K562 (cell line): ENCODE measurements at regions not wholly inside any gene's neighbourhood (a gene's known extent, or its start where the extent isn't known, plus 50 kb on each side); places are given as distances from the start of the nearest gene placed in this dataset.

ENCODE experiments used
- ATF3 ChIP-seq, 2 experiments: fragments of 450-650 bp in 1 of 2; sonication (generic) in 1 of 2; formaldehyde crosslinking in 1 of 2; IDR thresholded peaks in 1 of 2; conservative IDR thresholded peaks in 1 of 2; 2 replicates each; pipeline versions ENCODE4 v1.6.1 to v1.8.1; 2016 to 2023; ENCODE audit warnings: mild to moderate bottlenecking in 2 of 2, moderate library complexity in 2 of 2, inconsistent platforms in 1 of 2, missing genetic modification reagents in 1 of 2
- CSDE1 ChIP-seq, 2 experiments: fragments of 450-650 bp; IDR thresholded peaks; 2 replicates each; pipeline ENCODE4 v1.6.1; 2016; ENCODE audit warnings: mild to moderate bottlenecking in 1 of 2
- PYGO2 ChIP-seq: fragments of 450-650 bp; IDR thresholded peaks from 2 replicates; pipeline ENCODE4 v1.6.1; 2016; ENCODE audit warnings: mild to moderate bottlenecking, missing genetic modification characterization, moderate library complexity, missing compliant biosample characterization
- RCOR1 ChIP-seq, 2 experiments: IDR thresholded peaks; 2 replicates each; pipeline ENCODE4 v1.6.1; 2012; ENCODE audit warnings: low read depth in 2 of 2, low read length in 2 of 2, borderline replicate concordance in 1 of 2, improper control_type of control experiment in 1 of 2
- SMAD3 ChIP-seq: fragments of 450-650 bp; formaldehyde crosslinking; conservative IDR thresholded peaks from 2 replicates; pipeline ENCODE4 v1.4.0; 2020; ENCODE audit warnings: mild to moderate bottlenecking
- ZNF431 ChIP-seq: sonication (generic); formaldehyde crosslinking; IDR thresholded peaks from 2 replicates; pipeline ENCODE4 v1.8.0; 2022; ENCODE audit warnings: mild to moderate bottlenecking, missing genetic modification reagents
- TF ChIP-seq, protein P1 (sequence below): fragments of 450-650 bp; IDR thresholded peaks from 2 replicates; pipeline ENCODE4 v1.6.1; 2016; ENCODE audit warnings: low read depth, mild to moderate bottlenecking, moderate library complexity
- TF ChIP-seq, protein P2 (sequence below): sonication (generic); formaldehyde crosslinking; IDR thresholded peaks from 2 replicates; pipeline ENCODE4 v1.9.0; 2022; ENCODE audit warnings: mild to moderate bottlenecking, missing genetic modification reagents
- TF ChIP-seq, protein P3 (sequence below): fragments of 450-650 bp; formaldehyde crosslinking; IDR thresholded peaks from 2 replicates; pipeline ENCODE4 v1.4.0; 2020; ENCODE audit warnings: mild to moderate bottlenecking, mixed read lengths
- TF ChIP-seq, protein P4 (sequence below): sonication (generic); formaldehyde crosslinking; IDR thresholded peaks from 2 replicates; pipeline ENCODE4 v1.8.1; 2023; ENCODE audit warnings: missing genetic modification reagents, mild to moderate bottlenecking, borderline replicate concordance
- TF ChIP-seq, protein P5 (sequence below): fragments of 250-450 bp; sonication (Bioruptor Pico); IDR thresholded peaks from 2 replicates; pipeline ENCODE4 v1.8.0; 2022; ENCODE audit warnings: moderate library complexity, mild to moderate bottlenecking, inconsistent platforms

GRCh38 chr1:112818990-112819689 lies 104.0 kb upstream of the PPM1J start (continued):
- TF ChIP-seq, protein P1, sequence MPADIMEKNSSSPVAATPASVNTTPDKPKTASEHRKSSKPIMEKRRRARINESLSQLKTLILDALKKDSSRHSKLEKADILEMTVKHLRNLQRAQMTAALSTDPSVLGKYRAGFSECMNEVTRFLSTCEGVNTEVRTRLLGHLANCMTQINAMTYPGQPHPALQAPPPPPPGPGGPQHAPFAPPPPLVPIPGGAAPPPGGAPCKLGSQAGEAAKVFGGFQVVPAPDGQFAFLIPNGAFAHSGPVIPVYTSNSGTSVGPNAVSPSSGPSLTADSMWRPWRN: no peak; the same call in 1 of the 2 replicates
- TF ChIP-seq, protein P2, sequence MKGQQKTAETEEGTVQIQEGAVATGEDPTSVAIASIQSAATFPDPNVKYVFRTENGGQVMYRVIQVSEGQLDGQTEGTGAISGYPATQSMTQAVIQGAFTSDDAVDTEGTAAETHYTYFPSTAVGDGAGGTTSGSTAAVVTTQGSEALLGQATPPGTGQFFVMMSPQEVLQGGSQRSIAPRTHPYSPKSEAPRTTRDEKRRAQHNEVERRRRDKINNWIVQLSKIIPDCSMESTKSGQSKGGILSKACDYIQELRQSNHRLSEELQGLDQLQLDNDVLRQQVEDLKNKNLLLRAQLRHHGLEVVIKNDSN (CRISPR knock-in tag): no peak; the same call in 1 of the 2 replicates
- TF ChIP-seq, protein P3, sequence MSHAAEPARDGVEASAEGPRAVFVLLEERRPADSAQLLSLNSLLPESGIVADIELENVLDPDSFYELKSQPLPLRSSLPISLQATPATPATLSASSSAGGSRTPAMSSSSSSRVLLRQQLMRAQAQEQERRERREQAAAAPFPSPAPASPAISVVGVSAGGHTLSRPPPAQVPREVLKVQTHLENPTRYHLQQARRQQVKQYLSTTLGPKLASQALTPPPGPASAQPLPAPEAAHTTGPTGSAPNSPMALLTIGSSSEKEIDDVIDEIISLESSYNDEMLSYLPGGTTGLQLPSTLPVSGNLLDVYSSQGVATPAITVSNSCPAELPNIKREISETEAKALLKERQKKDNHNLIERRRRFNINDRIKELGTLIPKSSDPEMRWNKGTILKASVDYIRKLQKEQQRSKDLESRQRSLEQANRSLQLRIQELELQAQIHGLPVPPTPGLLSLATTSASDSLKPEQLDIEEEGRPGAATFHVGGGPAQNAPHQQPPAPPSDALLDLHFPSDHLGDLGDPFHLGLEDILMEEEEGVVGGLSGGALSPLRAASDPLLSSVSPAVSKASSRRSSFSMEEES (CRISPR knock-in tag): peak; percentile 92
- TF ChIP-seq CSDE1 (IDR thresholded peaks at IDR 0.05) (no peak), ATF3 (IDR thresholded peaks at IDR 0.05) (peak; percentile 97), ATF3 (CRISPR knock-in tag; conservative IDR thresholded peaks at IDR 0.05) (peak; percentile 67; the same call in 1 of the 2 replicates), RCOR1 (IDR thresholded peaks at IDR 0.05; ENCODE audit: borderline replicate concordance in 1 of 2, low read depth in 2 of 2, low read length in 2 of 2) (peak in 1 of 2 experiments; percentile 89; a peak in 2 of 4 replicates), SMAD3 (CRISPR knock-in tag) (no peak), ZNF431 (CRISPR knock-in tag) (no peak), PYGO2 (tag) (0 out of 2 replicates have a peak, but pooled peaks have one; percentile 42)
- TF ChIP-seq, protein P4, sequence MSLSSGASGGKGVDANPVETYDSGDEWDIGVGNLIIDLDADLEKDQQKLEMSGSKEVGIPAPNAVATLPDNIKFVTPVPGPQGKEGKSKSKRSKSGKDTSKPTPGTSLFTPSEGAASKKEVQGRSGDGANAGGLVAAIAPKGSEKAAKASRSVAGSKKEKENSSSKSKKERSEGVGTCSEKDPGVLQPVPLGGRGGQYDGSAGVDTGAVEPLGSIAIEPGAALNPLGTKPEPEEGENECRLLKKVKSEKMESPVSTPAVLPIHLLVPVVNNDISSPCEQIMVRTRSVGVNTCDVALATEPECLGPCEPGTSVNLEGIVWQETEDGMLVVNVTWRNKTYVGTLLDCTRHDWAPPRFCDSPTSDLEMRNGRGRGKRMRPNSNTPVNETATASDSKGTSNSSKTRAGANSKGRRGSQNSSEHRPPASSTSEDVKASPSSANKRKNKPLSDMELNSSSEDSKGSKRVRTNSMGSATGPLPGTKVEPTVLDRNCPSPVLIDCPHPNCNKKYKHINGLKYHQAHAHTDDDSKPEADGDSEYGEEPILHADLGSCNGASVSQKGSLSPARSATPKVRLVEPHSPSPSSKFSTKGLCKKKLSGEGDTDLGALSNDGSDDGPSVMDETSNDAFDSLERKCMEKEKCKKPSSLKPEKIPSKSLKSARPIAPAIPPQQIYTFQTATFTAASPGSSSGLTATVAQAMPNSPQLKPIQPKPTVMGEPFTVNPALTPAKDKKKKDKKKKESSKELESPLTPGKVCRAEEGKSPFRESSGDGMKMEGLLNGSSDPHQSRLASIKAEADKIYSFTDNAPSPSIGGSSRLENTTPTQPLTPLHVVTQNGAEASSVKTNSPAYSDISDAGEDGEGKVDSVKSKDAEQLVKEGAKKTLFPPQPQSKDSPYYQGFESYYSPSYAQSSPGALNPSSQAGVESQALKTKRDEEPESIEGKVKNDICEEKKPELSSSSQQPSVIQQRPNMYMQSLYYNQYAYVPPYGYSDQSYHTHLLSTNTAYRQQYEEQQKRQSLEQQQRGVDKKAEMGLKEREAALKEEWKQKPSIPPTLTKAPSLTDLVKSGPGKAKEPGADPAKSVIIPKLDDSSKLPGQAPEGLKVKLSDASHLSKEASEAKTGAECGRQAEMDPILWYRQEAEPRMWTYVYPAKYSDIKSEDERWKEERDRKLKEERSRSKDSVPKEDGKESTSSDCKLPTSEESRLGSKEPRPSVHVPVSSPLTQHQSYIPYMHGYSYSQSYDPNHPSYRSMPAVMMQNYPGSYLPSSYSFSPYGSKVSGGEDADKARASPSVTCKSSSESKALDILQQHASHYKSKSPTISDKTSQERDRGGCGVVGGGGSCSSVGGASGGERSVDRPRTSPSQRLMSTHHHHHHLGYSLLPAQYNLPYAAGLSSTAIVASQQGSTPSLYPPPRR: no peak
- TF ChIP-seq, protein P5, sequence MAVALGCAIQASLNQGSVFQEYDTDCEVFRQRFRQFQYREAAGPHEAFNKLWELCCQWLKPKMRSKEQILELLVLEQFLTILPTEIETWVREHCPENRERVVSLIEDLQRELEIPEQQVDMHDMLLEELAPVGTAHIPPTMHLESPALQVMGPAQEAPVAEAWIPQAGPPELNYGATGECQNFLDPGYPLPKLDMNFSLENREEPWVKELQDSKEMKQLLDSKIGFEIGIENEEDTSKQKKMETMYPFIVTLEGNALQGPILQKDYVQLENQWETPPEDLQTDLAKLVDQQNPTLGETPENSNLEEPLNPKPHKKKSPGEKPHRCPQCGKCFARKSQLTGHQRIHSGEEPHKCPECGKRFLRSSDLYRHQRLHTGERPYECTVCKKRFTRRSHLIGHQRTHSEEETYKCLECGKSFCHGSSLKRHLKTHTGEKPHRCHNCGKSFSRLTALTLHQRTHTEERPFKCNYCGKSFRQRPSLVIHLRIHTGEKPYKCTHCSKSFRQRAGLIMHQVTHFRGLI (CRISPR knock-in tag): no peak
